ENCODE measurements at regions not wholly inside any gene's neighbourhood (a gene's known extent, or its start where the extent isn't known, plus 50 kb on each side); places are given as distances from the start of the nearest gene placed in this dataset.

DNA sequence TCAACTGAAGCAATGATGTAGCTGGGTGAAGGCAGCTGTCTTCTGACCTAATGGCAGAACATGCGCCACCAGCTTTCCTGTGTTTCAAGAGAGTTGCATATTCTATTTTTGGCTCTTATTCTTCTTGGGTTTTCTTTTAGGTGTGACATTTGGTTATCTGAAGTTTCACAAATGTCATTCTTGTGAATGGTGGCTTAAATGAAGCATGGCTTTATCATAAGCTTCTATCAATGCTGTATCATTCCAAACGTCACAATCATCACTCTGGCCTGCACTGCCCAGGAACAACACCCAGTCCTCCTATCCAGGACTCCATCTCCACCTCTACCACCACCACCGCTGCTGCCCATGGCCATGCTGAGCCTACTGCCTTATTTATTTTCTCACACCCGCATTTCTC, 69.7 kb upstream of the WWC2 start:
- no peaks in the 10 kb centered on the region for H3K27me3 ChIP-seq (replicated peaks in 1 of 2; ENCODE audit: control insufficient read depth in 2 of 2, extremely low read depth in 1 of 2, insufficient read depth in 2 of 2, low read length in 1 of 2)
- H3K4me3 Mint-ChIP-seq, result no peak overlapping the region
- no peak for DNase-seq
- no peaks in the 10 kb centered on the region for H3K9me3 ChIP-seq
- 75% methylated on average over 3 of the region's 4 CpGs for WGBS (ENCODE audit: insufficient coverage)
- no peaks in the 10 kb centered on the region for H3K4me1 Mint-ChIP-seq
- H3K27ac ChIP-seq (ENCODE audit: low read length), result no peak overlapping the region
- H3K36me3 ChIP-seq (ENCODE audit: control insufficient read depth in 2 of 2, extremely low read depth in 1 of 2, insufficient read depth in 1 of 2, low read length in 1 of 2), result no peaks in the 10 kb centered on the region
- no peaks in the 10 kb centered on the region for H3K9me3 Mint-ChIP-seq
- ChIA-PET POLR2A (no interaction called here), CTCF (no interaction called here)
- H3K27ac Mint-ChIP-seq, result no peak overlapping the region
- no peak for ATAC-seq (replicated peaks in 1 of 4)
- no peaks in the 10 kb centered on the region for H3K36me3 Mint-ChIP-seq
- no peaks in the 10 kb centered on the region for H3K4me1 ChIP-seq (ENCODE audit: control insufficient read depth in 1 of 2, extremely low read depth in 1 of 2, insufficient read depth in 2 of 2, low read length in 2 of 2)
- H3K27me3 Mint-ChIP-seq, result peaks cover 3 to 5% of the 10 kb centered on the region in 2 donors
- H3K4me3 ChIP-seq (ENCODE audit: control insufficient read depth in 1 of 2, extremely low read depth in 1 of 2, low read length in 1 of 2), result no peak overlapping the region

DNA sequence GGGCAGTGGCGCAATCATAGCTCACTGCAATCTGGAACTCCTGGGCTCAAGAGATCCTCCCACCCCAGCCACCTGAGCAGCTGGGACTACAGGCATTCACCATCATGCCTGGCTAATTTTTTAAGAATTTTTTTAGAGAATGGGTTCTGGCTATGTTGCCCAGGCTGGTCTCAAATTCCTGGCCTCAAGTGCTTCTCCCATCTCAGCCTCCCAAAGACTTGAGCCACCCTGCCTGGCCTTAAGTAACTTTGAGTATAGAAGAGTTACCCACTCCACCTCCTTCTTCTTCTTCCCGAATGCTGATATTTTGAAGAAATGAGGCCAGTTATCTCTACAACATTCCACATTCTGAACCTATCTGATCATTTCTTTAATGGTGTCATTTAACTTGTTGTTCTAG, 72.4 kb upstream of the WWC2 start:
- ATAC-seq (replicated peaks in 1 of 4), result no peak
- H3K27me3 Mint-ChIP-seq, result peaks cover 5% of the 10 kb centered on the region in 2 donors

DNA sequence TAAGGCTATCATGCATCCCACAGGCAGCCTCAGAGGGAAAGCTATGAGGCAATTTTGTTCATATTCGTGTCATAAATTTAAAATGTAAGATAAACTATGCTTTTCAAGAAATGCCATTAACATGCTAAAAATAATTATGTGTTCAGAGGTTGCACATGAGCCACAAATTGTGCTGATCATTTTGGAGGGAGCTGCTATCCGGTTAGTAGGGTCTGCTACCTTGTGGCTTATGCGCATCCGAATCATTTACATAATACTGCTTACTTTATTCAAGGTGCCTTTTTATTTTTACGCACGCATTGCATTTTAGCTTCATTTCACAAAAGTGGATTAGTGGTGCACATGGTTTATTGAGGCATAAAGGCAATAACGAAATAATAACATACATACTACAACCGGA, 76.4 kb upstream of the WWC2 start:
- ATAC-seq (replicated peaks in 1 of 4) (no peak), DNase-seq (no peak)
- Mint-ChIP-seq H3K9me3 (no peaks in the 10 kb centered on the region), H3K4me3 (no peak overlapping the region), H3K27me3 (peaks cover 4 to 9% of the 10 kb centered on the region in 2 donors), H3K27ac (no peak overlapping the region), H3K4me1 (no peaks in the 10 kb centered on the region), H3K36me3 (no peaks in the 10 kb centered on the region)
- no peaks in the 10 kb centered on the region for H3K4me1 ChIP-seq (ENCODE audit: control insufficient read depth in 1 of 2, extremely low read depth in 1 of 2, insufficient read depth in 2 of 2, low read length in 2 of 2)
- ChIA-PET POLR2A (no interaction called here), CTCF (no interaction called here)
- WGBS (ENCODE audit: insufficient coverage), result no CpG with 5 or more reads among the region's 8 CpGs
- H3K4me3 ChIP-seq (ENCODE audit: control insufficient read depth in 1 of 2, extremely low read depth in 1 of 2, low read length in 1 of 2), result no peak overlapping the region
- no peaks in the 10 kb centered on the region for H3K36me3 ChIP-seq (ENCODE audit: control insufficient read depth in 2 of 2, extremely low read depth in 1 of 2, insufficient read depth in 1 of 2, low read length in 1 of 2)
- no peaks in the 10 kb centered on the region for H3K9me3 ChIP-seq
- H3K27me3 ChIP-seq (replicated peaks in 1 of 2; ENCODE audit: control insufficient read depth in 2 of 2, extremely low read depth in 1 of 2, insufficient read depth in 2 of 2, low read length in 1 of 2), result no peaks in the 10 kb centered on the region
- no peak overlapping the region for H3K27ac ChIP-seq (ENCODE audit: low read length)

More for the DNA sequence above, 72.4 kb upstream of the WWC2 start:
- no peak for DNase-seq
- Histone ChIP-seq H3K36me3 (ENCODE audit: control insufficient read depth in 2 of 2, extremely low read depth in 1 of 2, insufficient read depth in 1 of 2, low read length in 1 of 2) (no peaks in the 10 kb centered on the region), H3K9me3 (no peaks in the 10 kb centered on the region), H3K4me1 (ENCODE audit: control insufficient read depth in 1 of 2, extremely low read depth in 1 of 2, insufficient read depth in 2 of 2, low read length in 2 of 2) (no peaks in the 10 kb centered on the region), H3K4me3 (ENCODE audit: control insufficient read depth in 1 of 2, extremely low read depth in 1 of 2, low read length in 1 of 2) (no peak overlapping the region), H3K27ac (ENCODE audit: low read length) (no peak overlapping the region), H3K27me3 (replicated peaks in 1 of 2; ENCODE audit: control insufficient read depth in 2 of 2, extremely low read depth in 1 of 2, insufficient read depth in 2 of 2, low read length in 1 of 2) (no peaks in the 10 kb centered on the region)
- H3K36me3 Mint-ChIP-seq, result no peaks in the 10 kb centered on the region
- ChIA-PET CTCF (no interaction called here), POLR2A (no interaction called here)
- no peaks in the 10 kb centered on the region for H3K9me3 Mint-ChIP-seq
- no peaks in the 10 kb centered on the region for H3K4me1 Mint-ChIP-seq
- H3K4me3 Mint-ChIP-seq, result no peak overlapping the region
- H3K27ac Mint-ChIP-seq, result no peak overlapping the region
- no CpG with 5 or more reads among the region's 2 CpGs for WGBS (ENCODE audit: insufficient coverage)

DNA sequence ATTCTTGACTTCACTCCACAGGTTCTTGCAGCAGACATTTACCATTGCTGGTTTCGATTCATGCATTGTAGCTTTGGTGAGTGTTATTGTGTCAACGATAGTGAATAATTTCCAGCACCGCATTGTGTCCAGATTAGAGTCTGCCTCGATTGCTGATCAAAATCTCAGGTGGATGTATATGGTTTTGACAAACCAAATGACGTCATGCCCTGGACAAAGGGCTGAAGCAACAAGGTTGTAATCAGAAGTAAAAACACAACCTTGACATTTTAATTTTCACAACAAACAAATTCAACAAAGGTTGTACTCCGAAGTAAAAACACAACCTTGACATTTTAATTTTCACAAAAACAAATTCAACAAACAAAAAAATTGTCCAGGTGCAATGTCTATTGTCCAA, 81.1 kb upstream of the WWC2 start:
- H3K4me3 Mint-ChIP-seq, result no peak overlapping the region
- POLR2A ChIA-PET, result no interaction called here
- 83% methylated on average over 4 of the region's 6 CpGs for WGBS (ENCODE audit: insufficient coverage)

DNA sequence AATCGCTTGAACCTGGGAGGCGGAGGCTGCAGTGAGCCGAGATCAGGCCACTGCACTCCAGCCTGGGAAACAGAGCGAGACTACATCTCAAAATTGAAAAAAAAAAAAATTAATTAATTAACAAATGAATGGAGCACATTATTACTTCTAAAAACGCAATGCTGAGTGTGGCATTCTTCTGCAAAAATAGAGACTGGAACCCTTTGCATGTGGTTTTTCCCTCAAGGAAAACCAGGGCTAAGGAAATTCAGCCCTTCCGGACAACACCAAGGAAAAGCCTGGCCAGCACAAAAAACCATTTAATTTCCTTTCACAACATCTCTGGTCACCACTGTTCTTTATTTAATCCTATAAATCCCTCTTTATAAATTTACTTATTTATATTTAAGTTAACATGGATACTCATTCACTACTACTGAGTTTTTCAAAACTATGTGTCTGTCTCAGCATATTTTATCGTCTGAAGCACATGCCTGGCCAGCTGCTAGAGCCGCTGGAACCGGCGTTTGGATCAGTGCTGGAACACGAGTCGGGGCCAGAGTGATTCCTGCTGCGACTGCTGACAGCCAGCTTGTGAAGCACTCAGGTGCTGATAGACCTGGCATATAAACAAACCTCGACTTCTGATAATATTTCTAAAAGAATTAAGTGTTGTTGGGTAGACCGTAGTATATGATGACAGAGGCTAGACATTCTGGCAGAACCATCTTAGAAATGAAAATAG, 84.5 kb upstream of the WWC2 start:
- CTCF ChIA-PET, result no interaction called here

More for the DNA sequence above, 81.1 kb upstream of the WWC2 start:
- no peak overlapping the region for H3K27ac ChIP-seq (ENCODE audit: low read length)
- Mint-ChIP-seq H3K27ac (no peak overlapping the region), H3K9me3 (no peaks in the 10 kb centered on the region), H3K27me3 (peaks cover 4 to 15% of the 10 kb centered on the region in 2 donors), H3K36me3 (no peaks in the 10 kb centered on the region), H3K4me1 (no peaks in the 10 kb centered on the region)
- DNase-seq, result no peak
- CTCF ChIA-PET, result no interaction called here
- no peaks in the 10 kb centered on the region for H3K9me3 ChIP-seq
- no peaks in the 10 kb centered on the region for H3K36me3 ChIP-seq (ENCODE audit: control insufficient read depth in 2 of 2, extremely low read depth in 1 of 2, insufficient read depth in 1 of 2, low read length in 1 of 2)
- no peak for ATAC-seq (replicated peaks in 1 of 4)
- H3K27me3 ChIP-seq (replicated peaks in 1 of 2; ENCODE audit: control insufficient read depth in 2 of 2, extremely low read depth in 1 of 2, insufficient read depth in 2 of 2, low read length in 1 of 2), result peaks cover 0 to 12% of the 10 kb centered on the region in 2 experiments
- H3K4me1 ChIP-seq (ENCODE audit: control insufficient read depth in 1 of 2, extremely low read depth in 1 of 2, insufficient read depth in 2 of 2, low read length in 2 of 2), result no peaks in the 10 kb centered on the region
- H3K4me3 ChIP-seq (ENCODE audit: control insufficient read depth in 1 of 2, extremely low read depth in 1 of 2, low read length in 1 of 2), result no peak overlapping the region

DNA sequence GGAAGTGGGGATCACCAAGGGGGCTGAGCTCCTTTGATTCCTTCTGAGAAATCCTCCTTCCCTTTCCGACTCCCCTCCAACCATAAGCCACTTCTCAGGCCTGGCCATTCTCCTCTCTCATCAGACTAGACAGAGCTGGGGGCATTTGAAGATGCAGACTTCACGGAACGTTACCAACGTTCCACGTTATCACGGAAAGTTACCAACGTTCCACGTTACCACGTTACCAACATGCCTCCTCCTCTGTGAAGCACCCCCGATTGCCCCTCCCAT, 85.4 kb upstream of the WWC2 start:
- H3K36me3 Mint-ChIP-seq, result no peaks in the 10 kb centered on the region
- WGBS (ENCODE audit: insufficient coverage), result 68% methylated on average over 10 of the region's 10 CpGs

More for the DNA sequence above, 84.5 kb upstream of the WWC2 start:
- no peaks in the 10 kb centered on the region for H3K36me3 Mint-ChIP-seq
- H3K27ac Mint-ChIP-seq, result no peak overlapping the region
- 86% methylated on average over 6 of the region's 15 CpGs for WGBS (ENCODE audit: insufficient coverage)
- H3K27me3 ChIP-seq (replicated peaks in 1 of 2; ENCODE audit: control insufficient read depth in 2 of 2, extremely low read depth in 1 of 2, insufficient read depth in 2 of 2, low read length in 1 of 2), result peaks cover 0 to 12% of the 10 kb centered on the region in 2 experiments
- H3K4me1 ChIP-seq (ENCODE audit: control insufficient read depth in 1 of 2, extremely low read depth in 1 of 2, insufficient read depth in 2 of 2, low read length in 2 of 2), result no peaks in the 10 kb centered on the region
- no peaks in the 10 kb centered on the region for H3K9me3 ChIP-seq
- H3K27me3 Mint-ChIP-seq, result peaks cover 12 to 16% of the 10 kb centered on the region in 2 donors
- POLR2A ChIA-PET, result interaction anchor here in 1 of 2 donors (0.6 to 0.7 kb wide), 2 partner anchors 73 to 1706 kb away, joined by 4 read pairs; no protein-coding TSS in a partner anchor
- no peak overlapping the region for H3K4me3 ChIP-seq (ENCODE audit: control insufficient read depth in 1 of 2, extremely low read depth in 1 of 2, low read length in 1 of 2)
- no peaks in the 10 kb centered on the region for H3K9me3 Mint-ChIP-seq
- no peak for DNase-seq
- no peaks in the 10 kb centered on the region for H3K4me1 Mint-ChIP-seq
- no peak overlapping the region for H3K27ac ChIP-seq (ENCODE audit: low read length)
- ATAC-seq (replicated peaks in 1 of 4), result no peak
- no peaks in the 10 kb centered on the region for H3K36me3 ChIP-seq (ENCODE audit: control insufficient read depth in 2 of 2, extremely low read depth in 1 of 2, insufficient read depth in 1 of 2, low read length in 1 of 2)
- H3K4me3 Mint-ChIP-seq, result no peak overlapping the region

More for the DNA sequence above, 85.4 kb upstream of the WWC2 start:
- Histone ChIP-seq H3K27ac (ENCODE audit: low read length) (no peak overlapping the region), H3K36me3 (ENCODE audit: control insufficient read depth in 2 of 2, extremely low read depth in 1 of 2, insufficient read depth in 1 of 2, low read length in 1 of 2) (no peaks in the 10 kb centered on the region), H3K9me3 (no peaks in the 10 kb centered on the region), H3K27me3 (replicated peaks in 1 of 2; ENCODE audit: control insufficient read depth in 2 of 2, extremely low read depth in 1 of 2, insufficient read depth in 2 of 2, low read length in 1 of 2) (peaks cover 0 to 12% of the 10 kb centered on the region in 2 experiments), H3K4me3 (ENCODE audit: control insufficient read depth in 1 of 2, extremely low read depth in 1 of 2, low read length in 1 of 2) (no peak overlapping the region), H3K4me1 (ENCODE audit: control insufficient read depth in 1 of 2, extremely low read depth in 1 of 2, insufficient read depth in 2 of 2, low read length in 2 of 2) (no peaks in the 10 kb centered on the region)
- no peaks in the 10 kb centered on the region for H3K4me1 Mint-ChIP-seq
- no peak overlapping the region for H3K4me3 Mint-ChIP-seq
- ChIA-PET POLR2A (no interaction called here), CTCF (interaction anchor here in 1 of 2 donors (0.5 kb wide), 1 partner anchor 119 kb away, joined by 3 read pairs; no protein-coding TSS in a partner anchor)
- H3K9me3 Mint-ChIP-seq, result no peaks in the 10 kb centered on the region
- no peak overlapping the region for H3K27ac Mint-ChIP-seq
- no peak for ATAC-seq (replicated peaks in 1 of 4)
- no peak for DNase-seq
- H3K27me3 Mint-ChIP-seq, result peaks cover 10 to 19% of the 10 kb centered on the region in 2 donors

All from T-cell (primary cell).